HCT116 (cell line): ENCODE measurements at regions not wholly inside any gene's neighbourhood (a gene's known extent, or its start where the extent isn't known, plus 50 kb on each side); places are given as distances from the start of the nearest gene placed in this dataset.

Experiments
- ATAC-seq: fragments of 200-7000 bp; cut with Tn5 transposase; 2 replicates; pipeline ENCODE4 v1.9.1; 2020; ENCODE audit warnings: mild to moderate bottlenecking, moderate library complexity
- BruUV-seq: library from RNA; stranded (reverse); fragments of 400-500 nt; replicated peaks from 2 replicates; lab custom pipeline; 2021; lab: Mats Ljungman, UMichigan
- CTCF ChIA-PET: fragments of 300-600 bp; sonication (Branson Sonifier 250); formaldehyde crosslinking; loops from one replicate; lab custom pipeline; 2021; ENCODE audit warnings: antibody characterized with exemption; lab: Charles Lee
- POLR2A ChIA-PET: fragments of 300-600, 350-600 bp; sonication (Branson Sonifier 250); formaldehyde crosslinking; loops from one replicate; lab custom pipeline; 2021; ENCODE audit warnings: antibody characterized with exemption; lab: Charles Lee
- RAD21 ChIA-PET, 2 experiments: fragments of 300-600 bp; sonication (Branson Sonifier 250); formaldehyde crosslinking; loops; one replicate each; lab custom pipeline; 2023; ENCODE audit warnings: low total read pairs in 2 of 2; ENCODE audit not compliant: uncharacterized antibody in 2 of 2, unreplicated experiment in 2 of 2, low non-redundant PET in 1 of 2; lab: Charles Lee
- DNase-seq: peaks from one replicate; pipeline ENCODE4 v3.0.0-alpha.2; 2010; ENCODE audit warnings: low read depth, low spot score
- H2AFZ ChIP-seq: fragments of 200-600 bp; shearing (Covaris generic), sonication (generic); 2 replicates; pipeline ENCODE4 v1.6.1; 2017; ENCODE audit warnings: low read depth, mixed run types, mixed read lengths, antibody characterized with exemption, low read length; ENCODE audit not compliant: poor library complexity, severe bottlenecking
- H3K27ac ChIP-seq: 2 replicates; pipeline ENCODE4 v1.5.1; 2012; ENCODE audit warnings: low read depth, low read length
- H3K27me3 ChIP-seq: fragments of 200-600 bp; sonication (generic); 2 replicates; pipeline ENCODE4 v1.6.1; 2016; ENCODE audit warnings: mixed run types, low read length, mixed read lengths; ENCODE audit not compliant: insufficient read depth
- H3K36me3 ChIP-seq, 2 experiments: fragments of 200-500 bp in 1 of 2; fragments of 200-600 bp in 1 of 2; sonication (Bioruptor generic) in 1 of 2; sonication (generic) in 1 of 2; 2 replicates each; pipeline versions ENCODE4 v1.5.1 to v1.6.1; 2014 to 2016; ENCODE audit warnings: low read length in 2 of 2, inconsistent platforms in 1 of 2, mixed read lengths in 1 of 2, mixed run types in 1 of 2; ENCODE audit not compliant: insufficient read depth in 2 of 2, control insufficient read depth in 1 of 2
- H3K4me1 ChIP-seq, 2 experiments: fragments of 200-600 bp in 1 of 2; sonication (generic) in 1 of 2; 2 replicates each; pipeline versions ENCODE4 v1.5.1 to v1.6.1; 2012 to 2017; ENCODE audit warnings: low read length in 2 of 2, inconsistent platforms in 1 of 2, mild to moderate bottlenecking in 1 of 2, mixed read lengths in 1 of 2, mixed run types in 1 of 2, moderate library complexity in 1 of 2; ENCODE audit not compliant: insufficient read depth in 2 of 2, control insufficient read depth in 1 of 2
- H3K4me2 ChIP-seq: fragments of 200-600 bp; sonication (generic); 2 replicates; pipeline ENCODE4 v1.6.1; 2017; ENCODE audit warnings: mixed run types, low read length, mixed read lengths
- H3K4me3 ChIP-seq, 2 experiments: fragments of 200-600 bp in 1 of 2; sonication (generic) in 1 of 2; replicated peaks in 1 of 2; 2 replicates each; pipeline ENCODE4 v1.5.1; 2011 to 2016; ENCODE audit warnings: low read length in 2 of 2, control low read depth in 1 of 2, low read depth in 1 of 2, mild to moderate bottlenecking in 1 of 2, mixed read lengths in 1 of 2, mixed run types in 1 of 2
- H3K79me2 ChIP-seq: fragments of 200-600 bp; sonication (generic); 2 replicates; pipeline ENCODE4 v1.6.1; 2017; ENCODE audit warnings: mild to moderate bottlenecking, mixed run types, low read length, moderate library complexity, mixed read lengths; ENCODE audit not compliant: insufficient read depth
- H3K9ac ChIP-seq: fragments of 200-600 bp; sonication (generic); 2 replicates; pipeline ENCODE4 v1.6.1; 2016; ENCODE audit warnings: low read length, mixed read lengths
- H3K9me2 ChIP-seq: fragments of 200-600 bp; sonication (generic), shearing (Covaris generic); 2 replicates; pipeline ENCODE4 v1.6.1; 2017; ENCODE audit warnings: mixed run types, mild to moderate bottlenecking, moderate library complexity; ENCODE audit not compliant: insufficient read depth
- H3K9me3 ChIP-seq, 2 experiments: fragments of 200-500 bp in 1 of 2; fragments of 200-600 bp in 1 of 2; sonication (Bioruptor generic) in 1 of 2; sonication (generic) in 1 of 2; 2 replicates each; pipeline ENCODE4 v1.6.1; 2014 to 2017; ENCODE audit warnings: low read length in 2 of 2, mixed read lengths in 2 of 2, inconsistent platforms in 1 of 2, low read depth in 1 of 2, mild to moderate bottlenecking in 1 of 2, mixed run types in 1 of 2, moderate library complexity in 1 of 2; ENCODE audit not compliant: control insufficient read depth in 1 of 2, insufficient read depth in 1 of 2
- H4K20me1 ChIP-seq: fragments of 200-600 bp; sonication (generic), shearing (Covaris generic); 2 replicates; pipeline ENCODE4 v1.6.1; 2017; ENCODE audit warnings: mixed run types, mild to moderate bottlenecking, moderate library complexity; ENCODE audit not compliant: insufficient read depth
- CBX3 ChIP-seq: IDR thresholded peaks from 2 replicates; pipeline ENCODE4 v1.6.1; 2012; ENCODE audit warnings: low read depth
- CEBPB ChIP-seq: IDR thresholded peaks from 2 replicates; pipeline ENCODE4 v1.6.1; 2012; ENCODE audit warnings: low read depth
- EGR1 ChIP-seq: IDR thresholded peaks from 2 replicates; pipeline ENCODE4 v1.6.1; 2012; ENCODE audit warnings: low read depth
- ELF1 ChIP-seq: IDR thresholded peaks from 2 replicates; pipeline ENCODE4 v1.6.1; 2012; ENCODE audit warnings: low read depth, borderline replicate concordance
- EZH2 ChIP-seq: fragments of 200-600 bp; sonication (generic); IDR thresholded peaks from 2 replicates; pipeline ENCODE4 v1.6.1; 2017; ENCODE audit warnings: antibody characterized with exemption, mixed run types
- EZH2phosphoT487 ChIP-seq: fragments of 200-600 bp; IDR thresholded peaks from 2 replicates; pipeline ENCODE4 v1.6.1; 2018; ENCODE audit warnings: antibody characterized with exemption, borderline replicate concordance
- FOSL1 ChIP-seq: IDR thresholded peaks from 2 replicates; pipeline ENCODE4 v1.6.1; 2012; ENCODE audit warnings: low read depth
- JUND ChIP-seq: IDR thresholded peaks from 2 replicates; pipeline ENCODE4 v1.6.1; 2012
- POLR2A ChIP-seq: IDR thresholded peaks from 2 replicates; pipeline ENCODE4 v1.7.0; 2011; ENCODE audit warnings: borderline replicate concordance; ENCODE audit not compliant: insufficient read depth, insufficient read length; ENCODE audit errors: extremely low read depth
- POLR2AphosphoS5 ChIP-seq: IDR thresholded peaks from 2 replicates; pipeline ENCODE4 v1.6.1; 2011; ENCODE audit warnings: mild to moderate bottlenecking, low read depth, low read length, moderate library complexity
- RAD21 ChIP-seq: IDR thresholded peaks from 2 replicates; pipeline ENCODE4 v1.6.1; 2012; ENCODE audit warnings: low read depth, mild to moderate bottlenecking
- SIN3A ChIP-seq: IDR thresholded peaks from 2 replicates; pipeline ENCODE4 v1.6.1; 2012; ENCODE audit warnings: low read depth
- SRF ChIP-seq: IDR thresholded peaks from 2 replicates; pipeline ENCODE4 v1.6.1; 2012; ENCODE audit warnings: low read depth
- TCF7L2 ChIP-seq: IDR thresholded peaks from 2 replicates; pipeline ENCODE4 v1.7.0; 2011; ENCODE audit warnings: borderline replicate concordance, inconsistent platforms; ENCODE audit not compliant: insufficient read depth, insufficient read length; ENCODE audit errors: extremely low read depth
- YY1 ChIP-seq: IDR thresholded peaks from 2 replicates; pipeline ENCODE4 v1.6.1; 2011; ENCODE audit warnings: low read length, low read depth, moderate library complexity, mild to moderate bottlenecking; ENCODE audit not compliant: insufficient replicate concordance; ENCODE audit errors: extremely low read depth
- ZFX ChIP-seq: fragments of 450-650 bp; IDR thresholded peaks from 2 replicates; pipeline ENCODE4 v1.6.1; 2017
- ZNF274 ChIP-seq: fragments of 200-500 bp; sonication (Bioruptor generic); IDR thresholded peaks from 2 replicates; pipeline ENCODE4 v1.6.1; 2014; ENCODE audit warnings: mild to moderate bottlenecking, low read depth, low read length, inconsistent platforms
- intact Hi-C: fragments of 100-400 bp; cut with micrococcal nuclease; formaldehyde crosslinking; loops from 2 replicates; pipeline ENCODE4 v1.10.0; 2022
- TF ChIP-seq, protein P1 (sequence below), 3 experiments: fragments of 200-600 bp in 1 of 3; sonication (generic) in 1 of 3; IDR thresholded peaks in 2 of 3; conservative IDR thresholded peaks in 1 of 3; 2 replicates each; pipeline ENCODE4 v1.5.1; 2012 to 2017; ENCODE audit warnings: low read depth in 2 of 3, low read length in 2 of 3, antibody characterized with exemption in 1 of 3, borderline replicate concordance in 1 of 3, control low read depth in 1 of 3, mild to moderate bottlenecking in 1 of 3, mixed read lengths in 1 of 3, mixed run types in 1 of 3, moderate library complexity in 1 of 3; ENCODE audit not compliant: insufficient read depth in 1 of 3
- TF ChIP-seq, protein P2 (sequence below): IDR thresholded peaks from 2 replicates; pipeline ENCODE4 v1.6.1; 2011; ENCODE audit warnings: mild to moderate bottlenecking, low read length, moderate library complexity; ENCODE audit not compliant: insufficient replicate concordance; ENCODE audit errors: extremely low read depth
- TF ChIP-seq, protein P3 (sequence below): IDR thresholded peaks from 2 replicates; pipeline ENCODE4 v1.6.1; 2012

DNA sequence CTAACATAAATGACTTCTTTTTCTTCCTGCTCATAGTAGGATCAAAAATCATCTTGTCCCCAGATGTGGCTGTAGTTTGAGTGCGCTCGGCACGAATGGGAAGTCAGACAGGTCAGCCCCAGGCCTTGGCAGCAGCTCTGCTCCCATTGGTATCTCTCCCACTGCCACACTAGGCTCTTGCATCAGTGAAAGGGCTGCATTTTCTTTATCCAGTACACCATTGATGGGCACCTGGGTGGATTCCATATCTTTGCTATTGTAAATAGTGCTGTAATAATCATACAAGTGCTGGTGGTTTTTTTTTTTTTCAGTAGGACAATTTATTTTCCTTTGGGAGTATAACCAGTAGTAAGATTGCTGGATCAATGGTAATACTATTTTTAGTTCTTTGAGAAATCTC, 865.5 kb downstream of the CCDC85A start:
- Histone ChIP-seq H3K27ac (no peak overlapping the region), H3K9me3 (no peaks in the 10 kb centered on the region), H4K20me1 (no peaks in the 10 kb centered on the region), H3K36me3 (no peaks in the 10 kb centered on the region), H2AFZ (no peak overlapping the region), H3K4me3 (no peak overlapping the region), H3K4me2 (no peak overlapping the region), H3K27me3 (no peaks in the 10 kb centered on the region), H3K4me1 (no peaks in the 10 kb centered on the region), H3K79me2 (no peaks in the 10 kb centered on the region), H3K9me2 (no peaks in the 10 kb centered on the region), H3K9ac (no peak overlapping the region)
- ChIA-PET RAD21 (no interaction called here), CTCF (no interaction called here), POLR2A (no interaction called here)
- DNase-seq (no peak), ATAC-seq (no peak)
- intact Hi-C loops, result loop anchor here (10.0 kb wide), 1 partner anchor 446 kb away; no protein-coding TSS in a partner anchor
- no TSS peak for BruUV-seq
- TF ChIP-seq YY1 (no peak), CEBPB (no peak), ZFX (no peak), TCF7L2 (no peak), ZNF274 (no peak), SIN3A (no peak), ELF1 (no peak), FOSL1 (no peak), EGR1 (no peak), CBX3 (no peak), EZH2phosphoT487 (no peak), SRF (no peak), JUND (no peak), POLR2AphosphoS5 (no peak), POLR2A (no peak), RAD21 (no peak), EZH2 (no peak)
- TF ChIP-seq, protein P1, sequence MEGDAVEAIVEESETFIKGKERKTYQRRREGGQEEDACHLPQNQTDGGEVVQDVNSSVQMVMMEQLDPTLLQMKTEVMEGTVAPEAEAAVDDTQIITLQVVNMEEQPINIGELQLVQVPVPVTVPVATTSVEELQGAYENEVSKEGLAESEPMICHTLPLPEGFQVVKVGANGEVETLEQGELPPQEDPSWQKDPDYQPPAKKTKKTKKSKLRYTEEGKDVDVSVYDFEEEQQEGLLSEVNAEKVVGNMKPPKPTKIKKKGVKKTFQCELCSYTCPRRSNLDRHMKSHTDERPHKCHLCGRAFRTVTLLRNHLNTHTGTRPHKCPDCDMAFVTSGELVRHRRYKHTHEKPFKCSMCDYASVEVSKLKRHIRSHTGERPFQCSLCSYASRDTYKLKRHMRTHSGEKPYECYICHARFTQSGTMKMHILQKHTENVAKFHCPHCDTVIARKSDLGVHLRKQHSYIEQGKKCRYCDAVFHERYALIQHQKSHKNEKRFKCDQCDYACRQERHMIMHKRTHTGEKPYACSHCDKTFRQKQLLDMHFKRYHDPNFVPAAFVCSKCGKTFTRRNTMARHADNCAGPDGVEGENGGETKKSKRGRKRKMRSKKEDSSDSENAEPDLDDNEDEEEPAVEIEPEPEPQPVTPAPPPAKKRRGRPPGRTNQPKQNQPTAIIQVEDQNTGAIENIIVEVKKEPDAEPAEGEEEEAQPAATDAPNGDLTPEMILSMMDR (IDR thresholded peaks at IDR 0.05 in 2 of 3, conservative IDR thresholded peaks at IDR 0.05 in 1 of 3; ENCODE audit: borderline replicate concordance in 1 of 3, insufficient read depth in 1 of 3, low read depth in 2 of 3, low read length in 2 of 3), result no peak
- TF ChIP-seq, protein P2, sequence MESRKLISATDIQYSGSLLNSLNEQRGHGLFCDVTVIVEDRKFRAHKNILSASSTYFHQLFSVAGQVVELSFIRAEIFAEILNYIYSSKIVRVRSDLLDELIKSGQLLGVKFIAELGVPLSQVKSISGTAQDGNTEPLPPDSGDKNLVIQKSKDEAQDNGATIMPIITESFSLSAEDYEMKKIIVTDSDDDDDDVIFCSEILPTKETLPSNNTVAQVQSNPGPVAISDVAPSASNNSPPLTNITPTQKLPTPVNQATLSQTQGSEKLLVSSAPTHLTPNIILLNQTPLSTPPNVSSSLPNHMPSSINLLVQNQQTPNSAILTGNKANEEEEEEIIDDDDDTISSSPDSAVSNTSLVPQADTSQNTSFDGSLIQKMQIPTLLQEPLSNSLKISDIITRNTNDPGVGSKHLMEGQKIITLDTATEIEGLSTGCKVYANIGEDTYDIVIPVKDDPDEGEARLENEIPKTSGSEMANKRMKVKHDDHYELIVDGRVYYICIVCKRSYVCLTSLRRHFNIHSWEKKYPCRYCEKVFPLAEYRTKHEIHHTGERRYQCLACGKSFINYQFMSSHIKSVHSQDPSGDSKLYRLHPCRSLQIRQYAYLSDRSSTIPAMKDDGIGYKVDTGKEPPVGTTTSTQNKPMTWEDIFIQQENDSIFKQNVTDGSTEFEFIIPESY, result no peak
- TF ChIP-seq, protein P3, sequence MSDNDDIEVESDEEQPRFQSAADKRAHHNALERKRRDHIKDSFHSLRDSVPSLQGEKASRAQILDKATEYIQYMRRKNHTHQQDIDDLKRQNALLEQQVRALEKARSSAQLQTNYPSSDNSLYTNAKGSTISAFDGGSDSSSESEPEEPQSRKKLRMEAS, result no peak
